ENCODE measurements at regions not wholly inside any gene's neighbourhood (a gene's known extent, or its start where the extent isn't known, plus 50 kb on each side); places are given as distances from the start of the nearest gene placed in this dataset.

DNA sequence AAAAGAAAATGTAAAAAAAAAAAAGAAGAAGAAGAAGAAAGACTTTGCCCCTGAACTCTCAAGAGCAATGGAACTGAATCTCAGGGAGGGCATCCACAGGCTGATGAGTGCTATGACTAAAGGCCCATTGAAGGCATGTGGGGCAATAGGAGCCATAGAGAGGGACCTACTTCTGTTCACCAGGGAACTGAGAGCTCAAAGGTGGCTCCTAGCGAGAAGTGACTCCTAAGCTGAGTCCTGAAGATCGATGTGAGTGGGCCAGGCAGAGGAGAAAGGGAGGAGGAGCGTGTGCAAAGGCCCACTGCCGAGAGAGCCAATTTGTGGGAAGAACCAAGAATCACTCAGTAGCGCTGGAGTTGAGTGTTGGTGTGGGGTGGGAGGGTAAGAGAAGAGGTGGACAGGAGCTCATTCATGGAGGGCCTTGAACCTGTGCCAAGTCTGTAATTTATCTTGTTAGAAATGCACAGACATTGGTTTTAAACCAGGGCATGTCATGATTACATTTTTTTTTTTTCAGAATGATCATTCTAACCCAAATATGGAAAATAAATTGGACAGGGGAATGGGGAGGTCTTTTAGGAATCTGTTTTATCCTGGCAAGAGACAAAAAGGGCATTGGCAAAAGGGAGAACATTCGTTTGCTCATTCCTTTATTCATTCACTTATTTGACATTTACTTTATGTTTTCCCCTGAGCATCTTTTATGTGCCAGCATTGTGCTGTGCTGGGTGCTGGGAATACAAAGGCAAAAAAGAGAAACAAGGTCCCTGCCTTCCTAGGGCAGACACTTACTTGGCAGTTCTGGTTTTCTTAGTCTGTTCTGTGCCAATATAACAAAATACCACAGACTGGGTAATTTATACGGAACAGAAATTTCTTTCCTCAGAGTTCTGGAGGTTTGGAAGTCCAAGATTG lies 67.4 kb upstream of the DSP start:
- Histone ChIP-seq H3K79me2 (replicated peaks; ENCODE audit: insufficient read depth) (no peaks in the 10 kb centered on the region), H2AFZ (0 out of 2 replicates have a peak overlapping the region, but pooled peaks have one; percentile 1), H3K4me1 (ENCODE audit: insufficient read depth) (no peaks in the 10 kb centered on the region), H4K20me1 (replicated peaks; ENCODE audit: insufficient read depth) (no peaks in the 10 kb centered on the region), H3K36me3 (ENCODE audit: insufficient read depth) (no peaks in the 10 kb centered on the region), H3F3A (replicated peaks; ENCODE audit: low read depth) (no peaks in the 10 kb centered on the region), H3K4me3 (no peak overlapping the region), H3K9me2 (ENCODE audit: insufficient read depth) (peaks cover 5% of the 10 kb centered on the region; the same call in 1 of the 2 replicates), H3K27ac (ENCODE audit: low read depth) (no peak overlapping the region), H3K4me2 (no peak overlapping the region), H3K27me3 (ENCODE audit: insufficient read depth) (no peaks in the 10 kb centered on the region)
- H3K36me3 Mint-ChIP-seq (ENCODE audit: low read depth), result no peaks in the 10 kb centered on the region
- ATAC-seq (no peak), DNase-seq (ENCODE audit: low spot score) (no peak)
- no peaks in the 10 kb centered on the region for H3K4me1 Mint-ChIP-seq
- TF ChIP-seq EZH2 (IDR thresholded peaks at IDR 0.05; ENCODE audit: low read depth, unreplicated experiment) (no peak), CTCF (conservative IDR thresholded peaks at IDR 0.05; ENCODE audit: low read depth in 2 of 2) (no peak), EZH2phosphoT487 (IDR thresholded peaks at IDR 0.05; ENCODE audit: unreplicated experiment) (no peak), CREB1 (CRISPR knock-in tag; IDR thresholded peaks at IDR 0.05; ENCODE audit: low read depth) (no peak), ZNF331 (CRISPR knock-in tag; IDR thresholded peaks at IDR 0.05; ENCODE audit: low read depth) (no peak), ETS1 (IDR thresholded peaks at IDR 0.05) (no peak), POLR2AphosphoS5 (IDR thresholded peaks at IDR 0.05; ENCODE audit: low read depth) (no peak), JUNB (IDR thresholded peaks at IDR 0.05; ENCODE audit: unreplicated experiment) (no peak), STAT1 (IDR thresholded peaks at IDR 0.05; ENCODE audit: unreplicated experiment) (no peak), REST (IDR thresholded peaks at IDR 0.05; ENCODE audit: unreplicated experiment) (no peak), NANOG (IDR thresholded peaks at IDR 0.05; ENCODE audit: borderline replicate concordance) (no peak), ZNF114 (CRISPR knock-in tag; IDR thresholded peaks at IDR 0.05) (no peak)
- TF ChIP-seq, protein P1, sequence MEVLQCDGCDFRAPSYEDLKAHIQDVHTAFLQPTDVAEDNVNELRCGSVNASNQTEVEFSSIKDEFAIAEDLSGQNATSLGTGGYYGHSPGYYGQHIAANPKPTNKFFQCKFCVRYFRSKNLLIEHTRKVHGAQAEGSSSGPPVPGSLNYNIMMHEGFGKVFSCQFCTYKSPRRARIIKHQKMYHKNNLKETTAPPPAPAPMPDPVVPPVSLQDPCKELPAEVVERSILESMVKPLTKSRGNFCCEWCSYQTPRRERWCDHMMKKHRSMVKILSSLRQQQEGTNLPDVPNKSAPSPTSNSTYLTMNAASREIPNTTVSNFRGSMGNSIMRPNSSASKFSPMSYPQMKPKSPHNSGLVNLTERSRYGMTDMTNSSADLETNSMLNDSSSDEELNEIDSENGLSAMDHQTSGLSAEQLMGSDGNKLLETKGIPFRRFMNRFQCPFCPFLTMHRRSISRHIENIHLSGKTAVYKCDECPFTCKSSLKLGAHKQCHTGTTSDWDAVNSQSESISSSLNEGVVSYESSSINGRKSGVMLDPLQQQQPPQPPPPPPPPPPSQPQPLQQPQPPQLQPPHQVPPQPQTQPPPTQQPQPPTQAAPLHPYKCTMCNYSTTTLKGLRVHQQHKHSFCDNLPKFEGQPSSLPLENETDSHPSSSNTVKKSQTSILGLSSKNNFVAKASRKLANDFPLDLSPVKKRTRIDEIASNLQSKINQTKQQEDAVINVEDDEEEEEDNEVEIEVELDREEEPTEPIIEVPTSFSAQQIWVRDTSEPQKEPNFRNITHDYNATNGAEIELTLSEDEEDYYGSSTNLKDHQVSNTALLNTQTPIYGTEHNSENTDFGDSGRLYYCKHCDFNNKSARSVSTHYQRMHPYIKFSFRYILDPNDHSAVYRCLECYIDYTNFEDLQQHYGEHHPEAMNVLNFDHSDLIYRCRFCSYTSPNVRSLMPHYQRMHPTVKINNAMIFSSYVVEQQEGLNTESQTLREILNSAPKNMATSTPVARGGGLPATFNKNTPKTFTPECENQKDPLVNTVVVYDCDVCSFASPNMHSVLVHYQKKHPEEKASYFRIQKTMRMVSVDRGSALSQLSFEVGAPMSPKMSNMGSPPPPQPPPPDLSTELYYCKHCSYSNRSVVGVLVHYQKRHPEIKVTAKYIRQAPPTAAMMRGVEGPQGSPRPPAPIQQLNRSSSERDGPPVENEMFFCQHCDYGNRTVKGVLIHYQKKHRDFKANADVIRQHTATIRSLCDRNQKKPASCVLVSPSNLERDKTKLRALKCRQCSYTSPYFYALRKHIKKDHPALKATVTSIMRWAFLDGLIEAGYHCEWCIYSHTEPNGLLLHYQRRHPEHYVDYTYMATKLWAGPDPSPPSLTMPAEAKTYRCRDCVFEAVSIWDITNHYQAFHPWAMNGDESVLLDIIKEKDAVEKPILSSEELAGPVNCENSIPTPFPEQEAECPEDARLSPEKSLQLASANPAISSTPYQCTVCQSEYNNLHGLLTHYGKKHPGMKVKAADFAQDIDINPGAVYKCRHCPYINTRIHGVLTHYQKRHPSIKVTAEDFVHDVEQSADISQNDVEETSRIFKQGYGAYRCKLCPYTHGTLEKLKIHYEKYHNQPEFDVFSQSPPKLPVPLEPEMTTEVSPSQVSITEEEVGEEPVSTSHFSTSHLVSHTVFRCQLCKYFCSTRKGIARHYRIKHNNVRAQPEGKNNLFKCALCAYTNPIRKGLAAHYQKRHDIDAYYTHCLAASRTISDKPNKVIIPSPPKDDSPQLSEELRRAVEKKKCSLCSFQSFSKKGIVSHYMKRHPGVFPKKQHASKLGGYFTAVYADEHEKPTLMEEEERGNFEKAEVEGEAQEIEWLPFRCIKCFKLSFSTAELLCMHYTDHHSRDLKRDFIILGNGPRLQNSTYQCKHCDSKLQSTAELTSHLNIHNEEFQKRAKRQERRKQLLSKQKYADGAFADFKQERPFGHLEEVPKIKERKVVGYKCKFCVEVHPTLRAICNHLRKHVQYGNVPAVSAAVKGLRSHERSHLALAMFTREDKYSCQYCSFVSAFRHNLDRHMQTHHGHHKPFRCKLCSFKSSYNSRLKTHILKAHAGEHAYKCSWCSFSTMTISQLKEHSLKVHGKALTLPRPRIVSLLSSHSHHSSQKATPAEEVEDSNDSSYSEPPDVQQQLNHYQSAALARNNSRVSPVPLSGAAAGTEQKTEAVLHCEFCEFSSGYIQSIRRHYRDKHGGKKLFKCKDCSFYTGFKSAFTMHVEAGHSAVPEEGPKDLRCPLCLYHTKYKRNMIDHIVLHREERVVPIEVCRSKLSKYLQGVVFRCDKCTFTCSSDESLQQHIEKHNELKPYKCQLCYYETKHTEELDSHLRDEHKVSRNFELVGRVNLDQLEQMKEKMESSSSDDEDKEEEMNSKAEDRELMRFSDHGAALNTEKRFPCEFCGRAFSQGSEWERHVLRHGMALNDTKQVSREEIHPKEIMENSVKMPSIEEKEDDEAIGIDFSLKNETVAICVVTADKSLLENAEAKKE (CRISPR knock-in tag; IDR thresholded peaks at IDR 0.05), result no peak
- H3K4me3 Mint-ChIP-seq, result no peak overlapping the region
- H3K27me3 Mint-ChIP-seq (ENCODE audit: insufficient read depth, low read depth, poor library complexity), result peaks cover 3% of the 10 kb centered on the region
- H3K9me3 Mint-ChIP-seq, result no peaks in the 10 kb centered on the region
- no peak overlapping the region for H3K27ac Mint-ChIP-seq
